CD14-positive monocyte (primary cell): ENCODE measurements at regions not wholly inside any gene's neighbourhood (a gene's known extent, or its start where the extent isn't known, plus 50 kb on each side); places are given as distances from the start of the nearest gene placed in this dataset.

Source experiments
- DNase-seq, 3 donors: peaks; one replicate each; pipeline ENCODE4 v3.0.0-alpha.2; 2011 to 2022
- H2AFZ ChIP-seq: 2 replicates; pipeline ENCODE4 v1.6.0; 2012; ENCODE audit warnings: mild to moderate bottlenecking, low read depth, low read length, inconsistent platforms; ENCODE audit not compliant: insufficient read depth, poor library complexity, severe bottlenecking
- H3K27ac ChIP-seq, 2 donors: 1 replicate in 1 of 2; 2 replicates in 1 of 2; pipeline ENCODE4 v1.5.1; 2012 to 2013; ENCODE audit warnings: low read length in 2 of 2, control low read depth in 1 of 2, inconsistent platforms in 1 of 2, low read depth in 1 of 2, mild to moderate bottlenecking in 1 of 2
- H3K27me3 ChIP-seq, 2 donors: one replicate each; pipeline versions ENCODE4 v1.6.0 to v1.6.1; 2011 to 2013; ENCODE audit warnings: low read length in 2 of 2; ENCODE audit not compliant: control insufficient read depth in 2 of 2, insufficient read depth in 2 of 2
- H3K36me3 ChIP-seq, 2 donors: replicated peaks in 1 of 2; 1 replicate in 1 of 2; 2 replicates in 1 of 2; pipeline versions ENCODE4 v1.5.1 to v1.6.1; 2012 to 2013; ENCODE audit warnings: low read length in 2 of 2, control low read depth in 1 of 2, inconsistent platforms in 1 of 2, mild to moderate bottlenecking in 1 of 2; ENCODE audit not compliant: insufficient read depth in 2 of 2, control insufficient read depth in 1 of 2
- H3K4me1 ChIP-seq, 2 donors: 1 replicate in 1 of 2; 2 replicates in 1 of 2; pipeline versions ENCODE4 v1.5.1 to v1.6.1; 2012 to 2013; ENCODE audit warnings: low read length in 2 of 2, control low read depth in 1 of 2, inconsistent platforms in 1 of 2, mild to moderate bottlenecking in 1 of 2, moderate library complexity in 1 of 2; ENCODE audit not compliant: insufficient read depth in 2 of 2, control insufficient read depth in 1 of 2
- H3K4me2 ChIP-seq: replicated peaks from 2 replicates; pipeline ENCODE3; 2012; ENCODE audit warnings: low read length, moderate library complexity, mild to moderate bottlenecking; ENCODE audit not compliant: poor library complexity, severe bottlenecking; ENCODE audit errors: extremely low read depth
- H3K4me3 ChIP-seq, 3 experiments: fragments of 200-600 bp in 1 of 3; sonication (generic) in 1 of 3; replicated peaks in 1 of 3; 1 replicate in 2 of 3; 2 replicates in 1 of 3; pipeline ENCODE4 v1.5.1; 2011 to 2013; ENCODE audit warnings: low read length in 3 of 3, mild to moderate bottlenecking in 3 of 3, control low read depth in 2 of 3, low read depth in 2 of 3, inconsistent platforms in 1 of 3, moderate library complexity in 1 of 3
- H3K79me2 ChIP-seq: 2 replicates; pipeline ENCODE4 v1.6.0; 2012; ENCODE audit warnings: mild to moderate bottlenecking, control low read depth, inconsistent platforms, low read length, moderate library complexity; ENCODE audit not compliant: insufficient read depth
- H3K9ac ChIP-seq: 2 replicates; pipeline ENCODE4 v1.6.0; 2017; ENCODE audit warnings: low read length, mild to moderate bottlenecking; ENCODE audit not compliant: insufficient read depth, poor library complexity, severe bottlenecking
- H3K9me3 ChIP-seq, 2 donors: replicated peaks in 1 of 2; 1 replicate in 1 of 2; 2 replicates in 1 of 2; pipeline versions ENCODE4 v1.5.1 to v1.6.1; 2012 to 2013; ENCODE audit warnings: low read length in 2 of 2, control low read depth in 1 of 2; ENCODE audit not compliant: control insufficient read depth in 1 of 2, insufficient read depth in 1 of 2
- H4K20me1 ChIP-seq: 2 replicates; pipeline ENCODE4 v1.6.0; 2012; ENCODE audit warnings: mild to moderate bottlenecking, low read length, control low read depth, moderate library complexity; ENCODE audit not compliant: insufficient read depth
- H3K27ac Mint-ChIP-seq, 7 donors: one replicate each; pipeline ENCODE4 v1.8.0; 2020; ENCODE audit warnings: mild to moderate bottlenecking in 7 of 7, mixed read lengths in 7 of 7, moderate library complexity in 6 of 7, inconsistent platforms in 2 of 7
- H3K27me3 Mint-ChIP-seq, 3 donors: one replicate each; pipeline ENCODE4 v1.8.0; 2021 to 2022; ENCODE audit warnings: low read depth in 3 of 3, mild to moderate bottlenecking in 3 of 3, mixed read lengths in 3 of 3, moderate library complexity in 3 of 3, inconsistent platforms in 1 of 3
- H3K36me3 Mint-ChIP-seq, 2 donors: one replicate each; pipeline ENCODE4 v1.8.0; 2020; ENCODE audit warnings: mixed read lengths in 2 of 2, inconsistent platforms in 1 of 2, mild to moderate bottlenecking in 1 of 2
- H3K4me1 Mint-ChIP-seq: one replicate; pipeline ENCODE4 v1.8.0; 2020; ENCODE audit warnings: mild to moderate bottlenecking, mixed read lengths
- H3K4me3 Mint-ChIP-seq, 2 donors: one replicate each; pipeline ENCODE4 v1.8.0; 2020; ENCODE audit warnings: mild to moderate bottlenecking in 2 of 2, mixed read lengths in 2 of 2, moderate library complexity in 1 of 2
- H3K9me3 Mint-ChIP-seq, 7 donors: one replicate each; pipeline ENCODE4 v1.8.0; 2020 to 2022; ENCODE audit warnings: mixed read lengths in 7 of 7, mild to moderate bottlenecking in 6 of 7, moderate library complexity in 6 of 7, inconsistent platforms in 2 of 7
- CTCF ChIP-seq: fragments of 200-600 bp; IDR thresholded peaks from one replicate; pipeline ENCODE4 v1.8.0; 2022; ENCODE audit warnings: antibody characterized with exemption, mild to moderate bottlenecking
- WGBS: methylation state at CpG from one replicate; pipeline ENCODE4 v1.1.5; 2013; ENCODE audit warnings: missing lambda C conversion rate; ENCODE audit not compliant: insufficient coverage; 5-methylcytosine and 5-hydroxymethylcytosine counted together
- intact Hi-C, 2 donors: fragments of 100-400 bp; cut with micrococcal nuclease; formaldehyde crosslinking; loops; one replicate each; pipeline versions ENCODE4 v1.15.0 to v1.15.1; 2023

- H3K36me3 ChIP-seq = no peaks in the 10 kb centered on the region
- no peaks in the 10 kb centered on the region for H3K4me1 Mint-ChIP-seq
- peaks cover 0 to 5% of the 10 kb centered on the region in 2 donors for H3K9me3 ChIP-seq
- H3K27ac ChIP-seq = no peak overlapping the region
- no peak overlapping the region for H2AFZ ChIP-seq
- H3K9me3 Mint-ChIP-seq = peaks cover 1 to 12% (median 5%) of the 10 kb centered on the region in 7 donors
- no CpG with 5 or more reads among the region's 1 CpG for WGBS
- no peak for DNase-seq
- H4K20me1 ChIP-seq = no peaks in the 10 kb centered on the region
- H3K27me3 Mint-ChIP-seq = no peaks in the 10 kb centered on the region
- intact Hi-C loops = no loop called here
- no peaks in the 10 kb centered on the region for H3K4me1 ChIP-seq
- no peak for TF ChIP-seq CTCF
- no peak overlapping the region for H3K9ac ChIP-seq
- no peak overlapping the region for H3K4me2 ChIP-seq
- H3K4me3 ChIP-seq = no peak overlapping the region
- no peaks in the 10 kb centered on the region for H3K36me3 Mint-ChIP-seq
- no peak overlapping the region for H3K4me3 Mint-ChIP-seq
- no peak overlapping the region for H3K27ac Mint-ChIP-seq
- H3K27me3 ChIP-seq = no peaks in the 10 kb centered on the region
- H3K79me2 ChIP-seq = no peaks in the 10 kb centered on the region
Observed at GRCh38 chr4:188858696-188859095, 719.5 kb downstream of the TRIML1 start.

- no peak overlapping the region for H2AFZ ChIP-seq
- intact Hi-C loops = no loop called here
- DNase-seq = no peak
- Mint-ChIP-seq H3K36me3 (no peaks in the 10 kb centered on the region), H3K4me1 (no peaks in the 10 kb centered on the region), H3K27me3 (no peaks in the 10 kb centered on the region), H3K27ac (no peak overlapping the region), H3K4me3 (no peak overlapping the region), H3K9me3 (peaks cover 4 to 16% (median 10%) of the 10 kb centered on the region in 7 donors)
- H3K27me3 ChIP-seq = no peaks in the 10 kb centered on the region
- TF ChIP-seq CTCF = no peak
- no CpG with 5 or more reads among the region's 10 CpGs for WGBS
- H3K4me3 ChIP-seq = no peak overlapping the region
- no peak overlapping the region for H3K4me2 ChIP-seq
- no peaks in the 10 kb centered on the region for H3K4me1 ChIP-seq
- no peaks in the 10 kb centered on the region for H4K20me1 ChIP-seq
- H3K36me3 ChIP-seq = no peaks in the 10 kb centered on the region
- H3K79me2 ChIP-seq = no peaks in the 10 kb centered on the region
- peaks cover 11% of the 10 kb centered on the region in 2 donors for H3K9me3 ChIP-seq
- H3K27ac ChIP-seq = no peak overlapping the region
- H3K9ac ChIP-seq = no peak overlapping the region
Observed at GRCh38 chr4:188864741-188865140, 725.5 kb downstream of the TRIML1 start.
